ENCODE measurements at regions not wholly inside any gene's neighbourhood (a gene's known extent, or its start where the extent isn't known, plus 50 kb on each side); places are given as distances from the start of the nearest gene placed in this dataset.

GRCh38 chrX:125694171-125694570 is 374.5 kb downstream of the TEX13C start:
- no peak overlapping the region for H3K4me3 ChIP-seq (ENCODE audit: low read depth, low read length)
- TF ChIP-seq, protein P1, sequence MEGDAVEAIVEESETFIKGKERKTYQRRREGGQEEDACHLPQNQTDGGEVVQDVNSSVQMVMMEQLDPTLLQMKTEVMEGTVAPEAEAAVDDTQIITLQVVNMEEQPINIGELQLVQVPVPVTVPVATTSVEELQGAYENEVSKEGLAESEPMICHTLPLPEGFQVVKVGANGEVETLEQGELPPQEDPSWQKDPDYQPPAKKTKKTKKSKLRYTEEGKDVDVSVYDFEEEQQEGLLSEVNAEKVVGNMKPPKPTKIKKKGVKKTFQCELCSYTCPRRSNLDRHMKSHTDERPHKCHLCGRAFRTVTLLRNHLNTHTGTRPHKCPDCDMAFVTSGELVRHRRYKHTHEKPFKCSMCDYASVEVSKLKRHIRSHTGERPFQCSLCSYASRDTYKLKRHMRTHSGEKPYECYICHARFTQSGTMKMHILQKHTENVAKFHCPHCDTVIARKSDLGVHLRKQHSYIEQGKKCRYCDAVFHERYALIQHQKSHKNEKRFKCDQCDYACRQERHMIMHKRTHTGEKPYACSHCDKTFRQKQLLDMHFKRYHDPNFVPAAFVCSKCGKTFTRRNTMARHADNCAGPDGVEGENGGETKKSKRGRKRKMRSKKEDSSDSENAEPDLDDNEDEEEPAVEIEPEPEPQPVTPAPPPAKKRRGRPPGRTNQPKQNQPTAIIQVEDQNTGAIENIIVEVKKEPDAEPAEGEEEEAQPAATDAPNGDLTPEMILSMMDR (IDR thresholded peaks at IDR 0.05; ENCODE audit: borderline replicate concordance, insufficient read depth, low read depth, low read length): no peak

DNA sequence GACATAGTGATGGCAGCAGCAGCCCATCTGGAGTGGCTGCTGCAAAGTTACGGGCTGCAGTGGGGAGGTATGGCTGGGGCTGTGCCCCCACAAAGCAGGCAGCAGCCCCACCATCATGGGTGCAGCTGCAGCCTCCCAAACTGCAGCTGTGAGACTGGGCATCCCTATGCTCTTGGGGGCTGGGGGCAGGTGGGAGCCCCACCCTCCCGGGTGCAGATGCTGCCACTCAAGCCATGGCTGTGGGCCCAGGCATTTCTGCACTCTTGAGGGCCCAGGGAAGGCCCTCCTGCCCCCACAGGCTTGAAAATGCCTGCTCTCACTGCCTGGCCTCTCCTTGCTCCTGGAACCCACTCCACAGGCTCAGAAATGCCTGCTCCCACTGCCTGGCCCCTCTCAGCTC is 389.4 kb downstream of the TEX13C start:
- no peak overlapping the region for H3K4me3 ChIP-seq (ENCODE audit: low read depth, low read length)
- TF ChIP-seq, protein P1 (IDR thresholded peaks at IDR 0.05; ENCODE audit: borderline replicate concordance, insufficient read depth, low read depth, low read length): no peak

DNA sequence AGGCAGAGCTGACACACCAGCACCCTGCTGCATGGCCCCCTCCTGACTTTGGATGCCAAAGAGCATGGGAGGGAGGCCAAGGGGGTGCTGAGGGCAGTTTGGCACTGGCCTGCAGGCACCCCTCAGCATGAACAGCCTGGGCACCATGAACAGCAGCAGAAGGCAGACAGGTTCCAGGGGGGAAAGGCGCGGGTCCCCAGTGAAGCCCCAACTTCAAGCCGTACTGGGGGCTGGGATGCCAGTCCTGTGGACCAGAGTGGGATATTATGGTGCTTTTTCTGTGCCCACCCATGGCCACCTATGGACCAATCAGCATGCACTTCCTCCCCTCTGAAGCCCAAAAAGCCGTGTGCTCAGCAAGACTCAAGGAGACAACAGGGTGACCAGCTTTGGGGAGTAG is 389.9 kb downstream of the TEX13C start:
- TF ChIP-seq, protein P1 (IDR thresholded peaks at IDR 0.05; ENCODE audit: borderline replicate concordance, insufficient read depth, low read depth, low read length): no peak
- H3K4me3 ChIP-seq (ENCODE audit: low read depth, low read length): no peak overlapping the region

DNA sequence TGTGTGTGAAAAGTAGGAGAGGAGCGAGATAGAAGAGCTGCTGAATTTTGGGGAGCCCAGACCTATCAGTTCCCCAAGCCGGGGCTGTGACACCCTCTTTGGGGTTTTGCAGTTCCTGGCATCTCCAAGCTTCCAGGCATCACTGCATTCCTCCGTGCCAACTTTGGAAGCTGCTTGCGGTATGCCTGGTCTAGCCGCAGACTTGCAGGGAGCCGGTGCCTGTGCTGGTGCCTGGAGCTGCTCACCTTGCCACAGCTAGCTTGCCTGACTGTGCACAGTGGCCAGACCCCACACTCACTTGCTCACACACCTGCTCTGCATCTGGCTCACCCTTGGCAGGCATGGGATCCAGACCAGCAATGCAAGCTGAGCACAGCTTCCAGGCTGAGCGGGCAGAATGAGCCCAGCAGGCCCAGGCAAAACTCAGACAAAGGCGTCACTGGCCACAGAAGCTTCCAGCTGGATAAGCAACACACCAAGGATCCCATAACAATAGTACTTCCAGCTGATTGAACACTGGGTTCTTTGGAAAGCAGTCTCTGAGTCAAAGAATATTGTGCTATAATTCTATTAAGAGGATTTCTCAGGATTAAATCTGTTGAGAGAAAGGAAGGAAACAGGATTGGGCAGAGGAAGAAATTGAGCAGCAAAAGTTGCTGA is 390.9 kb downstream of the TEX13C start:
- TF ChIP-seq, protein P1 (IDR thresholded peaks at IDR 0.05; ENCODE audit: borderline replicate concordance, insufficient read depth, low read depth, low read length): no peak
- no peak overlapping the region for H3K4me3 ChIP-seq (ENCODE audit: low read depth, low read length)

GRCh38 chrX:125711103-125711502 is 391.4 kb downstream of the TEX13C start:
- TF ChIP-seq, protein P1 (IDR thresholded peaks at IDR 0.05; ENCODE audit: borderline replicate concordance, insufficient read depth, low read depth, low read length): no peak
- no peak overlapping the region for H3K4me3 ChIP-seq (ENCODE audit: low read depth, low read length)

- no peak overlapping the region for H3K4me3 ChIP-seq (ENCODE audit: low read depth, low read length)
- TF ChIP-seq, protein P1 (IDR thresholded peaks at IDR 0.05; ENCODE audit: borderline replicate concordance, insufficient read depth, low read depth, low read length): no peak
These were observed 394.0 kb downstream of the TEX13C start for GRCh38 chrX:125713633-125714032.

DNA sequence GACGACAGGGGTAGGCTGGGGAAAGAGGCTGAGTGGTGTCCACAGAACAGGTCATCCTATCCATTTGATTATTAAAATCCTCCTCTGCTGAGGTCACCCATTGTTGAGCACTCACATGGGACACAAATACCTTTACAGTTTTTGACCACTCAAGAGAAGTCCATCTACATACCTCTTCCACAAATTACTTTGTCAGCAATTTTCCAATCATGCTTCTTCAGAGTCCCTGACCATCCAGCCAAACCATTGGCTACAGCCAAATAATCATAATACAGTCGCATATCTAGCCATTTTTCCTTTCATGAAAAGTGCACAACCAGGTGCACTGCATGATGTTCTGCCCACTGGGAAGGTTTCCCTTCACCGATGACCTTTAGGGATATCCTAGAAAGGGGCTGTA is 407.4 kb downstream of the TEX13C start:
- no peak overlapping the region for H3K4me3 ChIP-seq (ENCODE audit: low read depth, low read length)
- TF ChIP-seq, protein P1 (IDR thresholded peaks at IDR 0.05; ENCODE audit: borderline replicate concordance, insufficient read depth, low read depth, low read length): no peak
